Neural progenitor cell (in vitro differentiated cells): ENCODE measurements at regions not wholly inside any gene's neighbourhood (a gene's known extent, or its start where the extent isn't known, plus 50 kb on each side); places are given as distances from the start of the nearest gene placed in this dataset.

Source experiments
- DNase-seq: peaks from one replicate; pipeline ENCODE4 v3.0.0-alpha.2; 2016; ENCODE audit warnings: low spot score
- H2AFZ ChIP-seq: fragments of 200-600 bp; sonication (generic); replicated peaks from 2 replicates; pipeline ENCODE4 v1.6.1; 2016; ENCODE audit warnings: antibody characterized with exemption
- H3F3A ChIP-seq: fragments of 200-600 bp; sonication (generic); 2 replicates; pipeline ENCODE4 v1.6.1; 2016; ENCODE audit warnings: antibody characterized with exemption, low read depth
- H3K27ac ChIP-seq: fragments of 200-600 bp; sonication (generic); 2 replicates; pipeline ENCODE4 v1.5.1; 2016; ENCODE audit warnings: mild to moderate bottlenecking
- H3K27me3 ChIP-seq: fragments of 200-600 bp; sonication (generic); 2 replicates; pipeline ENCODE4 v1.6.1; 2016; ENCODE audit warnings: mild to moderate bottlenecking, moderate library complexity
- H3K36me3 ChIP-seq: fragments of 200-600 bp; sonication (generic); 2 replicates; pipeline ENCODE4 v1.5.1; 2016
- H3K4me1 ChIP-seq: fragments of 200-600 bp; sonication (generic); 2 replicates; pipeline ENCODE4 v1.6.1; 2016; ENCODE audit warnings: mixed run types
- H3K4me2 ChIP-seq: fragments of 200-600 bp; sonication (generic); 2 replicates; pipeline ENCODE4 v1.6.1; 2016
- H3K4me3 ChIP-seq: fragments of 200-600 bp; sonication (generic); 2 replicates; pipeline ENCODE4 v1.5.1; 2016
- H3K79me2 ChIP-seq: fragments of 200-600 bp; sonication (generic); 2 replicates; pipeline ENCODE4 v1.6.1; 2016; ENCODE audit warnings: low read depth
- H3K9ac ChIP-seq: fragments of 200-600 bp; sonication (generic); 2 replicates; pipeline ENCODE4 v1.6.1; 2016
- H3K9me3 ChIP-seq: fragments of 200-600 bp; sonication (generic); 2 replicates; pipeline ENCODE4 v1.5.1; 2016; ENCODE audit warnings: low read depth
- H4K20me1 ChIP-seq: fragments of 200-600 bp; sonication (generic); 2 replicates; pipeline ENCODE4 v1.6.1; 2016; ENCODE audit warnings: low read depth
- H3K27ac Mint-ChIP-seq: 3 replicates; pipeline ENCODE4 v1.8.0; 2021; ENCODE audit warnings: mixed read lengths
- H3K27me3 Mint-ChIP-seq: 2 replicates; pipeline ENCODE4 v1.8.0; 2022; ENCODE audit warnings: low read depth, mild to moderate bottlenecking, inconsistent platforms, moderate library complexity, mixed read lengths; ENCODE audit not compliant: insufficient read depth
- H3K36me3 Mint-ChIP-seq: 3 replicates; pipeline ENCODE4 v1.8.0; 2021; ENCODE audit warnings: mixed read lengths
- H3K4me1 Mint-ChIP-seq: 3 replicates; pipeline ENCODE4 v1.8.0; 2021; ENCODE audit warnings: mixed read lengths
- H3K4me3 Mint-ChIP-seq: 3 replicates; pipeline ENCODE4 v1.8.0; 2021; ENCODE audit warnings: mild to moderate bottlenecking, moderate library complexity, mixed read lengths
- H3K9me3 Mint-ChIP-seq: 3 replicates; pipeline ENCODE4 v1.8.0; 2020; ENCODE audit warnings: mixed read lengths
- CTCF ChIP-seq: fragments of 200-600 bp; sonication (generic); IDR thresholded peaks from 2 replicates; pipeline ENCODE4 v1.5.1; 2017; ENCODE audit warnings: antibody characterized with exemption, mild to moderate bottlenecking
- EZH2 ChIP-seq: fragments of 200-600 bp; sonication (generic); IDR thresholded peaks from 2 replicates; pipeline ENCODE4 v1.6.1; 2017; ENCODE audit warnings: antibody characterized with exemption, mild to moderate bottlenecking, moderate library complexity
- EZH2phosphoT487 ChIP-seq: fragments of 200-600 bp; sonication (generic); IDR thresholded peaks from 2 replicates; pipeline ENCODE4 v1.6.1; 2017; ENCODE audit warnings: antibody characterized with exemption

GRCh38 chr2:51990684-51991083 is 958.8 kb upstream of the NRXN1 start:
- Histone ChIP-seq H3K36me3 (no peaks in the 10 kb centered on the region), H2AFZ (peak overlapping the region; percentile 91), H3K4me1 (no peaks in the 10 kb centered on the region), H3K27ac (no peak overlapping the region), H4K20me1 (no peaks in the 10 kb centered on the region), H3K79me2 (no peaks in the 10 kb centered on the region), H3K27me3 (no peaks in the 10 kb centered on the region), H3K9ac (no peak overlapping the region), H3F3A (no peaks in the 10 kb centered on the region), H3K9me3 (no peaks in the 10 kb centered on the region), H3K4me2 (no peak overlapping the region), H3K4me3 (no peak overlapping the region)
- H3K4me3 Mint-ChIP-seq, result no peak overlapping the region
- H3K9me3 Mint-ChIP-seq, result no peaks in the 10 kb centered on the region
- no peaks in the 10 kb centered on the region for H3K27me3 Mint-ChIP-seq
- TF ChIP-seq CTCF (no peak), EZH2phosphoT487 (no peak), EZH2 (no peak)
- no peak for DNase-seq
- no peak overlapping the region for H3K27ac Mint-ChIP-seq
- H3K36me3 Mint-ChIP-seq, result no peaks in the 10 kb centered on the region
- H3K4me1 Mint-ChIP-seq, result no peaks in the 10 kb centered on the region

DNA sequence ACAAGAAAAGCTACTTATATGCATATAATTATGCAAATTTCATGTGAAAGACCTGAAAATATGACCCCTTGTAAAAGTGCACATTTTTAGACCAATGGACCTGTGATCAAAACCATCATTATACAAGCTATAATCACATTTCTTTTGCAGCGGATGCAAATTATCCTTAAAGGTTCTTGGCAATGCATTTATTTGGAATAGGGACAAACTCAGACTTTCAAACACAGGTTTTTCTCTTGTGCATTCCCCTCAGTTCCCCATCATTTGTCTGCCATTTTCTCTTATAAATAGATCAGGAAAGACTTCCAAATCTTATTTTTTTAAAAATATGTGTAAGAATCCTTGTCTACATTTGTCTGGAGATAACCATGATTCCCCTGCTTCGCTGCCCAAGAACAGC is 954.2 kb upstream of the NRXN1 start:
- Histone ChIP-seq H3K4me2 (no peak overlapping the region), H3K27me3 (no peaks in the 10 kb centered on the region), H3K4me1 (no peaks in the 10 kb centered on the region), H3K79me2 (no peaks in the 10 kb centered on the region), H3K36me3 (no peaks in the 10 kb centered on the region), H3K9ac (no peak overlapping the region), H3F3A (no peaks in the 10 kb centered on the region), H3K27ac (no peak overlapping the region), H4K20me1 (no peaks in the 10 kb centered on the region), H2AFZ (no peak overlapping the region), H3K9me3 (no peaks in the 10 kb centered on the region), H3K4me3 (no peak overlapping the region)
- Mint-ChIP-seq H3K4me3 (no peak overlapping the region), H3K4me1 (no peaks in the 10 kb centered on the region), H3K27me3 (no peaks in the 10 kb centered on the region), H3K27ac (no peak overlapping the region), H3K36me3 (no peaks in the 10 kb centered on the region), H3K9me3 (no peaks in the 10 kb centered on the region)
- no peak for DNase-seq
- TF ChIP-seq CTCF, result no peak
- no peak for TF ChIP-seq EZH2phosphoT487
- no peak for TF ChIP-seq EZH2

- TF ChIP-seq EZH2, result no peak
- TF ChIP-seq CTCF, result no peak
- no peak for TF ChIP-seq EZH2phosphoT487
- no peak for DNase-seq
- H3K4me3 ChIP-seq, result no peak overlapping the region
- H2AFZ ChIP-seq, result no peak overlapping the region
- Mint-ChIP-seq H3K9me3 (no peaks in the 10 kb centered on the region), H3K4me3 (no peak overlapping the region), H3K36me3 (no peaks in the 10 kb centered on the region), H3K27ac (no peak overlapping the region), H3K4me1 (no peaks in the 10 kb centered on the region), H3K27me3 (no peaks in the 10 kb centered on the region)
- H3K4me2 ChIP-seq, result no peak overlapping the region
- H3K36me3 ChIP-seq, result no peaks in the 10 kb centered on the region
- H3K27me3 ChIP-seq, result no peaks in the 10 kb centered on the region
- no peaks in the 10 kb centered on the region for H3K4me1 ChIP-seq
- no peaks in the 10 kb centered on the region for H4K20me1 ChIP-seq
- no peaks in the 10 kb centered on the region for H3K9me3 ChIP-seq
- no peak overlapping the region for H3K27ac ChIP-seq
- no peak overlapping the region for H3K9ac ChIP-seq
- H3K79me2 ChIP-seq, result no peaks in the 10 kb centered on the region
- H3F3A ChIP-seq, result no peaks in the 10 kb centered on the region
Observed at GRCh38 chr2:51981783-51982182, 949.9 kb upstream of the NRXN1 start.

DNA sequence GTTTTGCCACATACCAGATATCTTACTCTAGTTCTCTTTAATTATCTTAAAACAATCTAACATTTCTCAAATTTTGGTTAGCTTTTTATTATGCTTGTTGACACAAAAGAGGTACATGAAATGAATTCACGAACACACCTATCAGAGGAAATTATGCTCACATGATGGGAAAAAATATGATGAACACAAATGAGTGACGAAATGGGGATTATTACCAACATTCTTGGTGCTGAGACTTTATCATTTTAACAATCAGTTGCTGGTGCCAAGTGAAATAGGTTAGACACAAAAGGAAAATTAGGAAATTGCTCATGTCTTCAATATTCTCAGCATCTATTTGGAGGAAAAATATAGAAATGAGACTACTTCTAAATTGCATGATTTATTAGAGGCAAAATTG is 944.7 kb upstream of the NRXN1 start:
- H3K4me2 ChIP-seq, result no peak overlapping the region
- peaks cover 2% of the 10 kb centered on the region for H3K27me3 Mint-ChIP-seq
- H3K9me3 ChIP-seq, result no peaks in the 10 kb centered on the region
- H3K4me3 Mint-ChIP-seq, result no peak overlapping the region
- peaks cover 4% of the 10 kb centered on the region for H3K9me3 Mint-ChIP-seq
- no peak overlapping the region for H2AFZ ChIP-seq
- no peak for DNase-seq
- no peak for TF ChIP-seq EZH2
- TF ChIP-seq EZH2phosphoT487, result no peak
- no peak for TF ChIP-seq CTCF
- no peaks in the 10 kb centered on the region for H3K27me3 ChIP-seq
- H3K36me3 ChIP-seq, result no peaks in the 10 kb centered on the region
- H3K27ac ChIP-seq, result no peak overlapping the region
- no peaks in the 10 kb centered on the region for H4K20me1 ChIP-seq
- H3K27ac Mint-ChIP-seq, result no peak overlapping the region
- H3K79me2 ChIP-seq, result no peaks in the 10 kb centered on the region
- H3K36me3 Mint-ChIP-seq, result no peaks in the 10 kb centered on the region
- H3K4me1 ChIP-seq, result no peaks in the 10 kb centered on the region
- no peak overlapping the region for H3K9ac ChIP-seq
- no peaks in the 10 kb centered on the region for H3K4me1 Mint-ChIP-seq
- no peak overlapping the region for H3K4me3 ChIP-seq
- no peaks in the 10 kb centered on the region for H3F3A ChIP-seq
